ENCODE measurements at regions not wholly inside any gene's neighbourhood (a gene's known extent, or its start where the extent isn't known, plus 50 kb on each side); places are given as distances from the start of the nearest gene placed in this dataset.

- no peak overlapping the region for H2AFZ ChIP-seq (replicated peaks)
- no peak overlapping the region for H3K4me3 ChIP-seq
- TF ChIP-seq EZH2phosphoT487 (IDR thresholded peaks at IDR 0.05) (no peak), CTCF (IDR thresholded peaks at IDR 0.05) (no peak), EZH2 (IDR thresholded peaks at IDR 0.05) (no peak)
- Mint-ChIP-seq H3K27me3 (ENCODE audit: insufficient read depth, low read depth) (peaks cover 2% of the 10 kb centered on the region), H3K4me1 (peaks cover 3% of the 10 kb centered on the region), H3K27ac (no peak overlapping the region), H3K36me3 (no peaks in the 10 kb centered on the region), H3K9me3 (no peaks in the 10 kb centered on the region), H3K4me3 (no peak overlapping the region)
- H3K9me3 ChIP-seq (ENCODE audit: low read depth) = no peaks in the 10 kb centered on the region
- no peak overlapping the region for H3K27ac ChIP-seq
- H3K27me3 ChIP-seq = no peaks in the 10 kb centered on the region
- H3F3A ChIP-seq (ENCODE audit: low read depth) = no peaks in the 10 kb centered on the region
- H4K20me1 ChIP-seq (ENCODE audit: low read depth) = no peaks in the 10 kb centered on the region
- H3K79me2 ChIP-seq (ENCODE audit: low read depth) = no peaks in the 10 kb centered on the region
- H3K4me2 ChIP-seq = no peak overlapping the region
- H3K36me3 ChIP-seq = no peaks in the 10 kb centered on the region
- no peak overlapping the region for H3K9ac ChIP-seq
- no peaks in the 10 kb centered on the region for H3K4me1 ChIP-seq
- DNase-seq (ENCODE audit: low spot score) = no peak
Measured at GRCh38 chr7:18408461-18408860, 87.1 kb upstream of the HDAC9 start.

- H3K4me1 ChIP-seq = no peaks in the 10 kb centered on the region
- no peak overlapping the region for H3K27ac ChIP-seq
- H2AFZ ChIP-seq (replicated peaks) = no peak overlapping the region
- Mint-ChIP-seq H3K27me3 (ENCODE audit: insufficient read depth, low read depth) (peaks cover under 1% of the 10 kb centered on the region), H3K4me1 (peaks cover 3% of the 10 kb centered on the region), H3K4me3 (no peak overlapping the region), H3K36me3 (no peaks in the 10 kb centered on the region), H3K9me3 (no peaks in the 10 kb centered on the region), H3K27ac (no peak overlapping the region)
- no peaks in the 10 kb centered on the region for H3K36me3 ChIP-seq
- no peaks in the 10 kb centered on the region for H3K27me3 ChIP-seq
- no peaks in the 10 kb centered on the region for H3F3A ChIP-seq (ENCODE audit: low read depth)
- H3K4me3 ChIP-seq = no peak overlapping the region
- no peaks in the 10 kb centered on the region for H3K9me3 ChIP-seq (ENCODE audit: low read depth)
- no peaks in the 10 kb centered on the region for H4K20me1 ChIP-seq (ENCODE audit: low read depth)
- no peak for TF ChIP-seq CTCF (IDR thresholded peaks at IDR 0.05)
- no peak for TF ChIP-seq EZH2phosphoT487 (IDR thresholded peaks at IDR 0.05)
- TF ChIP-seq EZH2 (IDR thresholded peaks at IDR 0.05) = no peak
- H3K4me2 ChIP-seq = no peak overlapping the region
- no peak overlapping the region for H3K9ac ChIP-seq
- no peak for DNase-seq (ENCODE audit: low spot score)
- H3K79me2 ChIP-seq (ENCODE audit: low read depth) = no peaks in the 10 kb centered on the region
Measured at GRCh38 chr7:18408868-18409267, 86.7 kb upstream of the HDAC9 start.

GRCh38 chr7:18413447-18413846, 82.1 kb upstream of the HDAC9 start:
- Histone ChIP-seq H3K79me2 (ENCODE audit: low read depth) (no peaks in the 10 kb centered on the region), H2AFZ (replicated peaks) (no peak overlapping the region), H3K27ac (no peak overlapping the region), H4K20me1 (ENCODE audit: low read depth) (no peaks in the 10 kb centered on the region), H3K9ac (no peak overlapping the region), H3K4me2 (no peak overlapping the region), H3K36me3 (no peaks in the 10 kb centered on the region), H3K27me3 (no peaks in the 10 kb centered on the region), H3F3A (ENCODE audit: low read depth) (peaks cover 11% of the 10 kb centered on the region), H3K9me3 (ENCODE audit: low read depth) (peaks cover 6% of the 10 kb centered on the region), H3K4me1 (peaks cover 15% of the 10 kb centered on the region), H3K4me3 (no peak overlapping the region)
- DNase-seq (ENCODE audit: low spot score) = no peak
- peaks cover 7% of the 10 kb centered on the region for H3K9me3 Mint-ChIP-seq
- peaks cover 3% of the 10 kb centered on the region for H3K4me1 Mint-ChIP-seq
- no peaks in the 10 kb centered on the region for H3K27me3 Mint-ChIP-seq (ENCODE audit: insufficient read depth, low read depth)
- no peaks in the 10 kb centered on the region for H3K36me3 Mint-ChIP-seq
- TF ChIP-seq EZH2phosphoT487 (IDR thresholded peaks at IDR 0.05) = no peak
- TF ChIP-seq EZH2 (IDR thresholded peaks at IDR 0.05) = no peak
- H3K27ac Mint-ChIP-seq = no peak overlapping the region
- H3K4me3 Mint-ChIP-seq = no peak overlapping the region

- TF ChIP-seq EZH2phosphoT487 (IDR thresholded peaks at IDR 0.05) = no peak
- no peak for TF ChIP-seq CTCF (IDR thresholded peaks at IDR 0.05)
- TF ChIP-seq EZH2 (IDR thresholded peaks at IDR 0.05) = no peak
- no peaks in the 10 kb centered on the region for H3K4me1 Mint-ChIP-seq
- peaks cover 7% of the 10 kb centered on the region for H3K9me3 Mint-ChIP-seq
- Histone ChIP-seq H4K20me1 (ENCODE audit: low read depth) (no peaks in the 10 kb centered on the region), H3K4me1 (peaks cover 15% of the 10 kb centered on the region), H2AFZ (replicated peaks) (no peak overlapping the region), H3K27me3 (no peaks in the 10 kb centered on the region), H3K36me3 (no peaks in the 10 kb centered on the region), H3K4me3 (peak overlapping the region; percentile 1), H3K79me2 (ENCODE audit: low read depth) (no peaks in the 10 kb centered on the region), H3K9me3 (ENCODE audit: low read depth) (peaks cover 6% of the 10 kb centered on the region), H3K4me2 (peak overlapping the region; percentile 37), H3F3A (ENCODE audit: low read depth) (peaks cover 11% of the 10 kb centered on the region), H3K27ac (peak overlapping the region; percentile 73), H3K9ac (no peak overlapping the region)
- no peak overlapping the region for H3K27ac Mint-ChIP-seq
- no peak overlapping the region for H3K4me3 Mint-ChIP-seq
- no peaks in the 10 kb centered on the region for H3K36me3 Mint-ChIP-seq
- DNase-seq (ENCODE audit: low spot score) = peak; percentile 61
- H3K27me3 Mint-ChIP-seq (ENCODE audit: insufficient read depth, low read depth) = no peaks in the 10 kb centered on the region
Measured at GRCh38 chr7:18414885-18415284, 80.7 kb upstream of the HDAC9 start.

Data from neural progenitor cell (in vitro differentiated cells).